Fibroblast of villous mesenchyme (primary cell): ENCODE measurements at regions not wholly inside any gene's neighbourhood (a gene's known extent, or its start where the extent isn't known, plus 50 kb on each side); places are given as distances from the start of the nearest gene placed in this dataset.

Experiments used
- DNase-seq: peaks from one replicate; pipeline ENCODE4 v3.0.0-alpha.2; 2010; ENCODE audit warnings: low read depth
- H3K4me3 ChIP-seq: 2 replicates; pipeline ENCODE4 v1.5.1; 2011; ENCODE audit warnings: low read depth, mild to moderate bottlenecking, low read length
- TF ChIP-seq, protein P1 (sequence below): IDR thresholded peaks from 2 replicates; pipeline ENCODE4 v1.5.1; 2012; ENCODE audit warnings: low read depth, mild to moderate bottlenecking, low read length; ENCODE audit not compliant: insufficient read depth

DNA sequence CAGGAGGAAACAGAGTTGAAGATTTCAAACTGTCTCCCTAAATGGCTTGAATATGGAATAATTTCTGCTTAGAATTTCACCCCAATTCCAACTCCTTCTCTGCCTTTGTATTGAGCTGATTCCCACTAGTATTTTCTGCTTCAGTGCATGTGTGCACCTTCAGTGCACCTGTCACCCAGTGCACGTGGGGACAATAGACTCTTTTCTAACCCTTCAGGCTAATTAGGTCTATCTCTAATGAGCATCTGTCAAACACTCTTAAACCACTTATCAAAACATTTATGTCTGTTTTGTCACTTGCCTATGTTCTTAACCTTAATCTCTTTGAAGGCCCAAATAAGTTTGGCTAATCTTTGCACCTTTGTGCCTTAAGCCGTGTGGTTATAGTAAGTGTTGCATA is 232.0 kb upstream of the NETO1 start:
- TF ChIP-seq, protein P1, sequence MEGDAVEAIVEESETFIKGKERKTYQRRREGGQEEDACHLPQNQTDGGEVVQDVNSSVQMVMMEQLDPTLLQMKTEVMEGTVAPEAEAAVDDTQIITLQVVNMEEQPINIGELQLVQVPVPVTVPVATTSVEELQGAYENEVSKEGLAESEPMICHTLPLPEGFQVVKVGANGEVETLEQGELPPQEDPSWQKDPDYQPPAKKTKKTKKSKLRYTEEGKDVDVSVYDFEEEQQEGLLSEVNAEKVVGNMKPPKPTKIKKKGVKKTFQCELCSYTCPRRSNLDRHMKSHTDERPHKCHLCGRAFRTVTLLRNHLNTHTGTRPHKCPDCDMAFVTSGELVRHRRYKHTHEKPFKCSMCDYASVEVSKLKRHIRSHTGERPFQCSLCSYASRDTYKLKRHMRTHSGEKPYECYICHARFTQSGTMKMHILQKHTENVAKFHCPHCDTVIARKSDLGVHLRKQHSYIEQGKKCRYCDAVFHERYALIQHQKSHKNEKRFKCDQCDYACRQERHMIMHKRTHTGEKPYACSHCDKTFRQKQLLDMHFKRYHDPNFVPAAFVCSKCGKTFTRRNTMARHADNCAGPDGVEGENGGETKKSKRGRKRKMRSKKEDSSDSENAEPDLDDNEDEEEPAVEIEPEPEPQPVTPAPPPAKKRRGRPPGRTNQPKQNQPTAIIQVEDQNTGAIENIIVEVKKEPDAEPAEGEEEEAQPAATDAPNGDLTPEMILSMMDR: no peak
- no peak overlapping the region for H3K4me3 ChIP-seq
- DNase-seq: no peak

GRCh38 chr18:73093687-73094250 is 226.0 kb upstream of the NETO1 start:
- TF ChIP-seq, protein P1: no peak
- DNase-seq: no peak
- H3K4me3 ChIP-seq: no peak overlapping the region

DNA sequence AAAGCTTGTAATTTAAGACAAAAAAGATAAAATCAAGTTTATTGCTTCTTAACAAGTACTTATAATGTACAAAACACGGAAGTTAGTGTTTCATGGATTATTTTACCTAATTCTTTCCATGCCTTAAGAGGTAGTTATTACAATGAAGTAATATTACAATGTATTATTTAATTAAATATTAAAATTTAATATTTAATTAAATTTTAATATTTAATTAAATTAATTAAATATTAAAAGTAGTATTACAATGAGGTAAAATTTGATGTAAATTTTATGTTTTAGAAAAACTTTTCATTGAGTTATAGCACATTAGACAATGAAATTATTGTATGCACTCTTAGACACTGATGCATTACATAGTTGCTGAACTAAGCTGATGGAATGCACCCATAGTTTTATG is 220.7 kb upstream of the NETO1 start:
- TF ChIP-seq, protein P1: no peak
- DNase-seq: no peak
- H3K4me3 ChIP-seq: no peak overlapping the region

- H3K4me3 ChIP-seq: no peak overlapping the region
- TF ChIP-seq, protein P1: no peak
- DNase-seq: no peak
These were observed 219.6 kb upstream of the NETO1 start for GRCh38 chr18:73087282-73087977.

- no peak for DNase-seq
- TF ChIP-seq, protein P1: no peak
- H3K4me3 ChIP-seq: no peak overlapping the region
These were observed 212.1 kb upstream of the NETO1 start for GRCh38 chr18:73079920-73080319.

- TF ChIP-seq, protein P1: no peak
- H3K4me3 ChIP-seq: no peak overlapping the region
- no peak for DNase-seq
These were observed 193.0 kb upstream of the NETO1 start for GRCh38 chr18:73060666-73061288.
